Astrocyte (in vitro differentiated cells and primary cell): ENCODE measurements at regions not wholly inside any gene's neighbourhood (a gene's known extent, or its start where the extent isn't known, plus 50 kb on each side); places are given as distances from the start of the nearest gene placed in this dataset.

Experiments used
- EZH2 ChIP-seq: IDR thresholded peaks from 2 replicates; pipeline ENCODE4 v1.6.1; 2012; ENCODE audit warnings: mild to moderate bottlenecking, low read length, inconsistent platforms; ENCODE audit not compliant: insufficient read depth
- TF ChIP-seq, protein P1 (sequence below): IDR thresholded peaks from 2 replicates; pipeline ENCODE4 v1.5.1; 2011; ENCODE audit warnings: low read depth, mild to moderate bottlenecking, inconsistent platforms, low read length, moderate library complexity; ENCODE audit not compliant: insufficient read depth

- TF ChIP-seq, protein P1, sequence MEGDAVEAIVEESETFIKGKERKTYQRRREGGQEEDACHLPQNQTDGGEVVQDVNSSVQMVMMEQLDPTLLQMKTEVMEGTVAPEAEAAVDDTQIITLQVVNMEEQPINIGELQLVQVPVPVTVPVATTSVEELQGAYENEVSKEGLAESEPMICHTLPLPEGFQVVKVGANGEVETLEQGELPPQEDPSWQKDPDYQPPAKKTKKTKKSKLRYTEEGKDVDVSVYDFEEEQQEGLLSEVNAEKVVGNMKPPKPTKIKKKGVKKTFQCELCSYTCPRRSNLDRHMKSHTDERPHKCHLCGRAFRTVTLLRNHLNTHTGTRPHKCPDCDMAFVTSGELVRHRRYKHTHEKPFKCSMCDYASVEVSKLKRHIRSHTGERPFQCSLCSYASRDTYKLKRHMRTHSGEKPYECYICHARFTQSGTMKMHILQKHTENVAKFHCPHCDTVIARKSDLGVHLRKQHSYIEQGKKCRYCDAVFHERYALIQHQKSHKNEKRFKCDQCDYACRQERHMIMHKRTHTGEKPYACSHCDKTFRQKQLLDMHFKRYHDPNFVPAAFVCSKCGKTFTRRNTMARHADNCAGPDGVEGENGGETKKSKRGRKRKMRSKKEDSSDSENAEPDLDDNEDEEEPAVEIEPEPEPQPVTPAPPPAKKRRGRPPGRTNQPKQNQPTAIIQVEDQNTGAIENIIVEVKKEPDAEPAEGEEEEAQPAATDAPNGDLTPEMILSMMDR: no peak
- TF ChIP-seq EZH2: no peak
These were observed 68.6 kb upstream of the PLEKHG7 start for GRCh38 chr12:92634202-92634601.
